NCI-H187 treated with DMSO at 0.1 percent for 48 hours (cell line): ENCODE measurements at regions not wholly inside any gene's neighbourhood (a gene's known extent, or its start where the extent isn't known, plus 50 kb on each side); places are given as distances from the start of the nearest gene placed in this dataset.

Source experiments
- DNase-seq: peaks from one replicate; lab custom pipeline; 2025; lab: John Stamatoyannopoulos, UW

- no peak for DNase-seq
These were observed 1153.1 kb upstream of the B3GALT2 start for GRCh38 chr1:194339471-194339870.

GRCh38 chr1:194338241-194338948, 1152.0 kb upstream of the B3GALT2 start:
- no peak for DNase-seq

- no peak for DNase-seq
These were observed 1146.8 kb upstream of the B3GALT2 start for GRCh38 chr1:194333240-194333639.

- DNase-seq: no peak
These were observed 1145.3 kb upstream of the B3GALT2 start for GRCh38 chr1:194331758-194332157.

GRCh38 chr1:194322751-194323150, 1136.3 kb upstream of the B3GALT2 start:
- DNase-seq: no peak

- DNase-seq: no peak
These were observed 1132.4 kb upstream of the B3GALT2 start for GRCh38 chr1:194318790-194319280.

- DNase-seq: no peak
These were observed 1123.3 kb upstream of the B3GALT2 start for GRCh38 chr1:194309697-194310096.

- no peak for DNase-seq
These were observed 1122.9 kb upstream of the B3GALT2 start for GRCh38 chr1:194309269-194309668.

- no peak for DNase-seq
These were observed 1114.4 kb upstream of the B3GALT2 start for GRCh38 chr1:194300776-194301175.

- DNase-seq: no peak
These were observed 1113.9 kb upstream of the B3GALT2 start for GRCh38 chr1:194300340-194300739.

GRCh38 chr1:194298007-194298598, 1111.7 kb upstream of the B3GALT2 start:
- DNase-seq: no peak

- no peak for DNase-seq
These were observed 1110.7 kb upstream of the B3GALT2 start for GRCh38 chr1:194297094-194297493.

GRCh38 chr1:194296201-194296600, 1109.8 kb upstream of the B3GALT2 start:
- no peak for DNase-seq

GRCh38 chr1:194295685-194296084, 1109.3 kb upstream of the B3GALT2 start:
- DNase-seq: no peak

GRCh38 chr1:194293851-194294405, 1107.5 kb upstream of the B3GALT2 start:
- no peak for DNase-seq

- DNase-seq: no peak
These were observed 1106.6 kb upstream of the B3GALT2 start for GRCh38 chr1:194292966-194293365.

GRCh38 chr1:194289569-194290266, 1103.3 kb upstream of the B3GALT2 start:
- no peak for DNase-seq

- no peak for DNase-seq
These were observed 1101.8 kb upstream of the B3GALT2 start for GRCh38 chr1:194288238-194288637.

GRCh38 chr1:194281376-194281775, 1095.0 kb upstream of the B3GALT2 start:
- no peak for DNase-seq

GRCh38 chr1:194280463-194280862, 1094.0 kb upstream of the B3GALT2 start:
- DNase-seq: no peak

- DNase-seq: no peak
These were observed 1093.6 kb upstream of the B3GALT2 start for GRCh38 chr1:194279975-194280374.

- DNase-seq: no peak
These were observed 1091.5 kb upstream of the B3GALT2 start for GRCh38 chr1:194277927-194278326.

- no peak for DNase-seq
These were observed 1087.2 kb upstream of the B3GALT2 start for GRCh38 chr1:194273660-194274059.
